ENCODE measurements at regions not wholly inside any gene's neighbourhood (a gene's known extent, or its start where the extent isn't known, plus 50 kb on each side); places are given as distances from the start of the nearest gene placed in this dataset.

DNA sequence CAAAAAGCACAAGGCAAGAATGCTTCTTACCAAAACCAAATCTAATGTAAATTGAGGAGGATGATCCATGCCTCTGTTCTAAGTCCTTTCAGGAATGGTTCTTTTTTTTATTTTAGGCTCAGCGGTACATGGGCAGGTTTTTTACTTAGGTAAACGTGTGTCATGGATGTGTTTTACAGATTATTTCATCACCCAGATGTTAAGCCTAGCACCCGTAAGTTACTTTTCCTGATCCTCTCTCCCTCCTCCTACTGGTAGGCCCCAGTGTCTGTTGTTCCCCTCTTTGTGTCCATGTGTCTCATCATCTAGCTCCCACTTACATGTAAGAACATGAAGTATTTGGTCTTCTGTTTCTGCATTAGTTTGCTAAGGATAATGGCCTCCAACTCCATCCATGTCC, 289.2 kb upstream of the THBS1 start:
- in situ Hi-C loops (cut with HindIII; ENCODE audit: low sequenced_read_pairs): no loop called here
- TF ChIP-seq, protein P1, sequence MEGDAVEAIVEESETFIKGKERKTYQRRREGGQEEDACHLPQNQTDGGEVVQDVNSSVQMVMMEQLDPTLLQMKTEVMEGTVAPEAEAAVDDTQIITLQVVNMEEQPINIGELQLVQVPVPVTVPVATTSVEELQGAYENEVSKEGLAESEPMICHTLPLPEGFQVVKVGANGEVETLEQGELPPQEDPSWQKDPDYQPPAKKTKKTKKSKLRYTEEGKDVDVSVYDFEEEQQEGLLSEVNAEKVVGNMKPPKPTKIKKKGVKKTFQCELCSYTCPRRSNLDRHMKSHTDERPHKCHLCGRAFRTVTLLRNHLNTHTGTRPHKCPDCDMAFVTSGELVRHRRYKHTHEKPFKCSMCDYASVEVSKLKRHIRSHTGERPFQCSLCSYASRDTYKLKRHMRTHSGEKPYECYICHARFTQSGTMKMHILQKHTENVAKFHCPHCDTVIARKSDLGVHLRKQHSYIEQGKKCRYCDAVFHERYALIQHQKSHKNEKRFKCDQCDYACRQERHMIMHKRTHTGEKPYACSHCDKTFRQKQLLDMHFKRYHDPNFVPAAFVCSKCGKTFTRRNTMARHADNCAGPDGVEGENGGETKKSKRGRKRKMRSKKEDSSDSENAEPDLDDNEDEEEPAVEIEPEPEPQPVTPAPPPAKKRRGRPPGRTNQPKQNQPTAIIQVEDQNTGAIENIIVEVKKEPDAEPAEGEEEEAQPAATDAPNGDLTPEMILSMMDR (IDR thresholded peaks at IDR 0.05; ENCODE audit: low read depth, low read length): no peak
- no peak for DNase-seq (ENCODE audit: low read depth, low spot score)
- H3K4me3 ChIP-seq (ENCODE audit: low read depth, low read length): no peak overlapping the region

DNA sequence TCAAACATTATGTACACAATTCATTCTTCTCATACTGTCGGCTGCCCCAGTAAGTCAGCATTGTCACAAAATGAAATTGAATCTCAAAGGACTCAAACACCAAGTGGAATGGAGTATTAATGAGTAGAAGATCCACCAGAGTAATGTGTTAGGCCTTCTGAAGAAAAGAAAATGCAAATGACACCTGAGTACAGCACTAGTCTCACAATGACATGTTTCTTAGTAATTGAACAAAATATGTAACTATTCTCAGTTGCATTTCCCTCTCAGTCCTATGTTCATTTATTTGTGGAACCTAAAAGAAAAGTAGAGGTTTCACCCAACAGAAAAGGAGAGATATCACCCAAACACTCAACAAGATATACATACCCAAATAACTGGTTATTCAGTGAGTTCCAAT, 283.9 kb upstream of the THBS1 start:
- no peak for DNase-seq (ENCODE audit: low read depth, low spot score)
- TF ChIP-seq, protein P1 (IDR thresholded peaks at IDR 0.05; ENCODE audit: low read depth, low read length): no peak
- H3K4me3 ChIP-seq (ENCODE audit: low read depth, low read length): no peak overlapping the region
- in situ Hi-C loops (cut with HindIII; ENCODE audit: low sequenced_read_pairs): no loop called here

DNA sequence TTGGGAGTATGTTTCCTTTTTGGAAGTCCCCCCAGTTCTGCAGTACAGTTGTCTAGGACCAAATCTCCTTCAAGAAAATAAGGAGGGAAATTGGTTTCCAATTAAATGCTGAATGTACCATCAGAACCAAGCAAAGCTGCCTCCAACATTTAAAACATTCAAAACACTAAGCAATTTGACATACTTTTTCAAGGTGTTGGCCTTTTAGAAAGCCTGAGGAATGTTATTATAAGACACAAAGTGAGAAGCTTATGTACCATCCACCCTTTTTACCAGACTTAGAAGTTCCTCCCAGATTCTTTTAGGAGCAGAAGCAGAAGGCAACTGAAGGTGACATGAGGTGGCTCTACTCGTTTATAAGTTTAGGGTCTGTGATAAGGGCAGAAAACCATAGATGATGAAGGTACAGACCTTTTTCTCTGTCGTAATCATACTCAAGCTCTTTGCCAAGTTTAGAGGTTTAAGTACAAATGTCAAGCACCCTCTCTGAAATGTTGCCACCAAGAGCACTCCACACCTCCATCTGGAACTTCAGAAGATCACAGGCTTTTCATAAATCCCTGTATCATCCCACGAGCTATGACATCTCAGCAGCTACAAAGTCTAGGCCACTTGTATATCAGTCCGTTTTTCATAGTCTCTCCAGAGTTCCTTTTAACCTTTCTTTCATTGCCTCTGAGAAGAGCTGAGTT, 282.5 kb upstream of the THBS1 start:
- H3K4me3 ChIP-seq (ENCODE audit: low read depth, low read length): no peak overlapping the region
- in situ Hi-C loops (cut with HindIII; ENCODE audit: low sequenced_read_pairs): no loop called here
- TF ChIP-seq, protein P1 (IDR thresholded peaks at IDR 0.05; ENCODE audit: low read depth, low read length): no peak

GRCh38 chr15:39299486-39300267, 281.2 kb upstream of the THBS1 start:
- no peak overlapping the region for H3K4me3 ChIP-seq (ENCODE audit: low read depth, low read length)

More for the DNA sequence above, 282.5 kb upstream of the THBS1 start:
- no peak for DNase-seq (ENCODE audit: low read depth, low spot score)

DNA sequence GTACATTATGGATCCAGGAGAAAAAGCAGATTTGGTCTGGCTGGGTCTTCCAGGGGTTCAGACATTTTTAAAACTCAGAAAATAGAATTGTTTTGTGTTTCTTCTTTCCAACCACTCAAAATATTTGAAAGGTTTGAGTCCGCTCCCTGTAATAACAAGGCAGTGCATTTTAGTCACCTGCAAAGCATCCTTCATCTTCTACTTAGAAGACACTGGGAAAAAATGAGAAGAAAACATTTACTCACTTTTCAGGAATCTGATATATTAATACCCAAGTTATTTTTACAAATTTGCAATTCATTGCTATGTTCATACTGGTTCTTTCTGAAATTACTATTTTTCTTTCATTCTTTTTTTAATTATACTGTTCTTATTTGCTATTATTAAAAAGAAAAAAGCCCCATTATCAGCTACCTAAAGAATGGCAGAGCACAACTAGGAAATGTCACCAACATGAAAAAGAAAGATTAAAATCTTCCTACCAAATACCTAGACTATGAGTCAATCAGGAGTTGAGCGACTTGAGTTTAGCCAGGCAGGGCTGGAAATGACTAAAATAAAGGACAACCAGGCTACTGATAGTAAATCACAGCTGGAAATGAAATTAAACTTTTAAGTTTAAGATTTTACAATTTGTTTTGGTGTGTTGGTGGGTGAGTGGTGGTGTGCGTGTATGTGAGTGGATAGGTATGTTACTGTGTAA, 280.3 kb upstream of the THBS1 start:
- in situ Hi-C loops (cut with HindIII; ENCODE audit: low sequenced_read_pairs): no loop called here
- TF ChIP-seq, protein P1 (IDR thresholded peaks at IDR 0.05; ENCODE audit: low read depth, low read length): no peak
- H3K4me3 ChIP-seq (ENCODE audit: low read depth, low read length): no peak overlapping the region
- peak; percentile 62 for DNase-seq (ENCODE audit: low read depth, low spot score)

More at GRCh38 chr15:39299486-39300267, 281.2 kb upstream of the THBS1 start:
- in situ Hi-C loops (cut with HindIII; ENCODE audit: low sequenced_read_pairs): no loop called here
- no peak for DNase-seq (ENCODE audit: low read depth, low spot score)
- TF ChIP-seq, protein P1 (IDR thresholded peaks at IDR 0.05; ENCODE audit: low read depth, low read length): no peak

DNA sequence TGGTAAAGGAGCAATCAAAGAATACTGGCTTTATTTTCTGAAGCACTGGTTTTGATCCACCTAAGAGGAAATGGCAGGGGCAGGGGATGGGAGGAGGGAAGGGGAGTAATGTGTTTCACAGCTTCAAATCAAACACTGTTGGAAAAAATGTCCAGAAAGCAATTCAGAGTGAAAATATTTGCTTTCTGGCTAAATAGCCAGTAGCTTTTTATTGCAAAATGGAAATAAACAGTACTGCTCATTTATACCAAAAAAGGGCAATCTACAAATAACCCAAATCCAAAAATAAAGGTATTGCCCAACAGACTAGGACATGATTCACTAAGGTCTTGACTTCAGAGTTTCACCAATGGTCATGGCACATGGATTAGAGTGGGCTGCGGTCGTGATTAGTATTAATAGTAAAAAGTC, 279.3 kb upstream of the THBS1 start:
- TF ChIP-seq, protein P1 (IDR thresholded peaks at IDR 0.05; ENCODE audit: low read depth, low read length): no peak
- no peak overlapping the region for H3K4me3 ChIP-seq (ENCODE audit: low read depth, low read length)
- in situ Hi-C loops (cut with HindIII; ENCODE audit: low sequenced_read_pairs): no loop called here
- no peak for DNase-seq (ENCODE audit: low read depth, low spot score)

Data from astrocyte of the spinal cord (primary cell).